ENCODE measurements at regions not wholly inside any gene's neighbourhood (a gene's known extent, or its start where the extent isn't known, plus 50 kb on each side); places are given as distances from the start of the nearest gene placed in this dataset.

DNA sequence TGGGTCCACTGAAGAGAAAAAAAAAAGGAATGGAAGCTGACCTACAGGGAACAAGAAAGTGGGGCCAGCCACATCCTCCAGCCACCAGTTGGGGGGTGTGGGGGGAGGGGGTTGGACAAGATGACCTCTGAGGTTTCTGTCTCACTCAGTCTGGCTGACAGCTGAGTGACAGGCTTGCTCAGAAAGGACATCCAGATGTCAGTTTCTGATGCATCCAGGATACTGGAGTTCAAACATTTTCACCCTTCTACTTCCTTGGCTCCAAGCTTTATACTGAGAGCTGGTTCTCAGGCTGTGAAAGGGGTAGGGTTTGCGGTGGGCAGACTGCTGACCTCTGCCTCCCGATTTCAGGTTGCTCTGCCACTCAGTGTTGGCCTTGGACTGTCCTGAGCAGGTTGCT is 2178.3 kb downstream of the TP53TG3F start:
- in situ Hi-C loops (cut with MboI): no loop called here
- TF ChIP-seq GATAD2B (IDR thresholded peaks at IDR 0.05; ENCODE audit: borderline replicate concordance) (no peak), ASH1L (IDR thresholded peaks at IDR 0.05; ENCODE audit: borderline replicate concordance, low read depth, partially characterized antibody) (no peak), CHD7 (IDR thresholded peaks at IDR 0.05; ENCODE audit: low read depth, low read length) (no peak), FOXK1 (CRISPR knock-in tag; IDR thresholded peaks at IDR 0.05; ENCODE audit: borderline replicate concordance) (no peak), DEAF1 (CRISPR knock-in tag; IDR thresholded peaks at IDR 0.05) (no peak), FOXK2 (conservative IDR thresholded peaks at IDR 0.05 in 1 of 2, IDR thresholded peaks at IDR 0.05 in 1 of 2; ENCODE audit: low read depth in 2 of 2) (no peak), ZNF551 (CRISPR knock-in tag; IDR thresholded peaks at IDR 0.05) (no peak)

More for the DNA sequence above, 2178.3 kb downstream of the TP53TG3F start:
- BruUV-seq (replicated peaks): no TSS peak
- no peaks in the 10 kb centered on the region for H4K20me1 ChIP-seq (replicated peaks; ENCODE audit: control insufficient read depth, insufficient read depth, low read length)
- H3K4me2 ChIP-seq (ENCODE audit: insufficient read depth, low read length): no peak overlapping the region
- CTCF ChIA-PET (ENCODE audit: low intra/inter-chr PET ratio): no interaction called here
- H3K4me3 ChIP-seq: no peak overlapping the region
- no peak for DNase-seq (ENCODE audit: extremely low read depth in 1 of 4, low spot score in 3 of 4)
- H3K9ac ChIP-seq (ENCODE audit: insufficient read depth in 1 of 2, low read depth in 2 of 2, low read length in 2 of 2): no peak overlapping the region
- no peak overlapping the region for H2AFZ ChIP-seq (ENCODE audit: low read depth, low read length)
- intact Hi-C loops (cut with micrococcal nuclease): no loop called here
- H3K9me1 ChIP-seq (ENCODE audit: control insufficient read depth, insufficient read depth, low read length): no peaks in the 10 kb centered on the region
- no peaks in the 10 kb centered on the region for H3K79me2 ChIP-seq (ENCODE audit: control insufficient read depth, insufficient read depth, low read length)
- H3K27ac ChIP-seq (ENCODE audit: extremely low read depth, low read depth, low read length): no peak overlapping the region
- no peaks in the 10 kb centered on the region for H3K36me3 ChIP-seq (ENCODE audit: control insufficient read depth, insufficient read depth, low read length)
- no peak for FAIRE-seq
- H3K27me3 ChIP-seq (ENCODE audit: control insufficient read depth in 2 of 2, insufficient read depth in 2 of 2, low read length in 2 of 2): no peaks in the 10 kb centered on the region
- no peak for ATAC-seq
- no peaks in the 10 kb centered on the region; the same call in 1 of the 2 replicates for H3K9me3 ChIP-seq (replicated peaks; ENCODE audit: control insufficient read depth, insufficient read depth, low read depth, low read length)
- 0% methylated on average over 2 of the region's 2 CpGs for WGBS (ENCODE audit: insufficient coverage, low coverage, missing lambda C conversion rate)
- H3K4me1 ChIP-seq (replicated peaks in 1 of 2; ENCODE audit: control insufficient read depth in 2 of 2, insufficient read depth in 2 of 2, low read length in 2 of 2): no peaks in the 10 kb centered on the region
- POLR2A ChIA-PET: no interaction called here

Data from K562 (cell line).